Thyroid gland (tissue), 4 donors: ENCODE measurements at regions not wholly inside any gene's neighbourhood (a gene's known extent, or its start where the extent isn't known, plus 50 kb on each side); places are given as distances from the start of the nearest gene placed in this dataset.

Source experiments
- DNase-seq, 2 donors: peaks; one replicate each; pipeline ENCODE4 v3.0.0-alpha.2; 2019
- H3K27ac ChIP-seq, 3 donors: fragments of 200-600 bp; sonication (generic); 1 replicate in 2 of 3; 2 replicates in 1 of 3; pipeline ENCODE4 v1.5.1; 2016 to 2019; ENCODE audit warnings: mild to moderate bottlenecking in 1 of 3, moderate library complexity in 1 of 3
- H3K27me3 ChIP-seq: fragments of 200-600 bp; sonication (generic); one replicate; pipeline ENCODE4 v1.5.1; 2019
- H3K36me3 ChIP-seq, 2 donors: fragments of 200-600 bp; sonication (generic); one replicate each; pipeline ENCODE4 v1.5.1; 2016 to 2019
- H3K4me1 ChIP-seq, 2 donors: fragments of 200-600 bp; sonication (generic); one replicate each; pipeline ENCODE4 v1.5.1; 2017 to 2019
- H3K4me3 ChIP-seq, 3 donors: fragments of 200-600 bp; sonication (generic); replicated peaks in 1 of 3; 1 replicate in 2 of 3; 2 replicates in 1 of 3; pipeline ENCODE4 v1.5.1; 2016; ENCODE audit warnings: mild to moderate bottlenecking in 1 of 3
- H3K9me3 ChIP-seq: fragments of 200-600 bp; sonication (generic); one replicate; pipeline ENCODE4 v1.5.1; 2017
- CTCF ChIP-seq, 6 experiments: fragments of 200-600 bp in 3 of 6; fragments of 450-650 bp in 3 of 6; sonication (generic) in 3 of 6; IDR thresholded peaks; one replicate each; pipeline ENCODE4 v1.5.1; 2016 to 2019; ENCODE audit warnings: antibody characterized with exemption in 6 of 6, mild to moderate bottlenecking in 2 of 6, inconsistent platforms in 1 of 6, moderate library complexity in 1 of 6
- POLR2A ChIP-seq, 2 donors: fragments of 450-650 bp; IDR thresholded peaks; one replicate each; pipeline ENCODE4 v1.6.1; 2017; ENCODE audit warnings: antibody characterized with exemption in 2 of 2, mild to moderate bottlenecking in 2 of 2, moderate library complexity in 1 of 2
- WGBS, 2 donors: methylation state at CpG; one replicate each; pipeline ENCODE4 v1.1.5; 2017; 5-methylcytosine and 5-hydroxymethylcytosine counted together
- intact Hi-C: fragments of 100-400 bp; cut with DNase I; formaldehyde crosslinking; loops from one replicate; pipeline ENCODE4 v1.15.1; 2023

DNA sequence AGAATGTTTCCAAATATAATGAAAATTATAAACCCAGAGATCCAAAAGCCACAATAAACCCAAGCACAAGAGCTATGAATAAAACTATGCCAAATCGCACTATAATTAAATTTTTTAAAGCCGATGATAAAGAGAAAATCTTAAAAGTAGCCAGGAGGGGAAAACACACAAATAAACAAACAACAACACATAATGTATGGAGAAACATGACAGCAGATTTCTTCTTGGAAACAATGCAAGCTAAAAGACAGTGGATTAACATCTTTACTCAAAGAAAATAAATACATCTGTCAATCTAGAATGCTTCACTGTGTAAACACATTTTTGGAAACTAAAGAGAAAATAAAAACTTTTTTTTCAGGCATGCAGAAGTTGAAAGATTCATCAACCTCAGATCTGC lies 53.0 kb upstream of the SMOX start:
- Histone ChIP-seq H3K27ac (no peak overlapping the region), H3K36me3 (no peaks in the 10 kb centered on the region), H3K4me3 (no peak overlapping the region), H3K4me1 (no peaks in the 10 kb centered on the region), H3K27me3 (no peaks in the 10 kb centered on the region), H3K9me3 (no peaks in the 10 kb centered on the region)
- DNase-seq: no peak
- 40 to 65% methylated on average over 2 of the region's 2 CpGs for WGBS, 2 donors
- intact Hi-C loops: no loop called here
- TF ChIP-seq CTCF (IDR thresholded peaks at IDR 0.05) (no peak), POLR2A (IDR thresholded peaks at IDR 0.05) (no peak)

DNA sequence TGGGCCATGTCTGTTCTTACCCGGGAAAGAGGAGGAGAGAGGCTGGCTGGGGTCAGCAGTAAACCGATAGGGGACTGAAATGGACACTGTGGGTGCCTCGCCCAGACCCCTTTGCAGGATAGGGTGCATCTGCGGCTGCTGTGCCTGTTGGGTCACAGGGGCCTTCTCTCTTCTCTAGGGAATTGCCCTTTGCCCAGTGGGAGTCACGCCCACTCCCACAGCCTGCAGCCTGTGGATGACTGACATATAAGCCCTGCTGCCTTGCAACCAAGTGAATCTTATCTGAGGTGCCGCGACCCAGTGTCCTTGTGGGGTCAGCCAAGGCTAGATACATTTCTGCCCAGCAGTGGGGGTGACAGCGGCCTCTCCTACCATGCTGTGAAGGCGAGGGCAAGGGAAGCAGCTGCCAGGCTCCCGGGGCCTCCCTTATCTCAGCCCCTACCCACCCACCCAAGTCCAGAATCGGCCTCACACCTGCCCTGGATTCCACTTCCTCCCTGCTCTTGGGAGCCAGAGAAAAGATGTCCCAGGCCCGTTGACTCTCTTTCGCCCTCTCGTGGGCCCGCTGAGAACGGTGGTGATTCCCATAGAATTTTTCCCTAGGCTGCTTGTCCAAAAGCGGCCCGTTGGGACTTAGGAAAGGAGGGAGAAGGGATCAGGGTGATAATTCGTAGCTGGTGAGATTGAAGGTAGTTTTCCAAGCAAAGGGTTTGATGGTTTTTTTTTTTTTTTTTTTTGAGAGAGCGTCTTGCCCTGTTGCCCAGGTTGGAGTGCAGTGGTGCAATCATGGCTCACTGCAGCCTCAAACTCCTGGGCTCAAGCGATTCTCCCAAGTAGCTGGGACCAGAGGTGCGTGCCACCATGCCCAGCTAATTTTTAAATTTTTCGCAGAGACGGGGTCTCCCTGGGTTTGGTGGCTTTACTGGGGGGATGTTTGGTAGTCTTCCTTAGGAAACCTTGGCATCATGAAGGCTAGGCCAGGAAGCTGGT lies 56.8 kb upstream of the SMOX start:
- intact Hi-C loops: no loop called here

GRCh38 chr20:4090756-4091489 lies 57.7 kb upstream of the SMOX start:
- H3K9me3 ChIP-seq: no peaks in the 10 kb centered on the region
- H3K4me3 ChIP-seq: no peak overlapping the region
- H3K36me3 ChIP-seq: no peaks in the 10 kb centered on the region
- H3K27me3 ChIP-seq: no peaks in the 10 kb centered on the region
- whole genome bisulfite sequencing, 2 donors: 80 to 89% methylated on average over 6 of the region's 6 CpGs
- no peaks in the 10 kb centered on the region for H3K4me1 ChIP-seq
- no peak for TF ChIP-seq POLR2A (IDR thresholded peaks at IDR 0.05)
- no peak for TF ChIP-seq CTCF (IDR thresholded peaks at IDR 0.05)
- no peak overlapping the region for H3K27ac ChIP-seq
- no peak for DNase-seq
- intact Hi-C loops: no loop called here

More for the DNA sequence above, 56.8 kb upstream of the SMOX start:
- H3K4me1 ChIP-seq: no peaks in the 10 kb centered on the region
- TF ChIP-seq CTCF (IDR thresholded peaks at IDR 0.05): peak; percentile 26 to 83 (median 48)
- TF ChIP-seq POLR2A (IDR thresholded peaks at IDR 0.05): no peak
- DNase-seq: peak; percentile 42 to 61
- no peaks in the 10 kb centered on the region for H3K27me3 ChIP-seq
- no peak overlapping the region for H3K27ac ChIP-seq
- no peaks in the 10 kb centered on the region for H3K36me3 ChIP-seq
- H3K4me3 ChIP-seq: no peak overlapping the region
- H3K9me3 ChIP-seq: no peaks in the 10 kb centered on the region
- 50 to 52% methylated on average over 20 to 24 of the region's 24 CpGs for WGBS, 2 donors

- WGBS, 2 donors: 79 to 83% methylated on average over 11 of the region's 11 CpGs
- intact Hi-C loops: loop anchor here (10.0 kb wide), 1 partner anchor 415 kb away; no protein-coding TSS in a partner anchor
Observed at GRCh38 chr20:4089756-4090487, 58.7 kb upstream of the SMOX start.

More at GRCh38 chr20:4089756-4090487, 58.7 kb upstream of the SMOX start:
- no peaks in the 10 kb centered on the region for H3K9me3 ChIP-seq
- H3K4me3 ChIP-seq: no peak overlapping the region
- TF ChIP-seq CTCF (IDR thresholded peaks at IDR 0.05) (no peak), POLR2A (IDR thresholded peaks at IDR 0.05) (no peak)
- no peaks in the 10 kb centered on the region for H3K27me3 ChIP-seq
- DNase-seq: no peak
- no peak overlapping the region for H3K27ac ChIP-seq
- H3K4me1 ChIP-seq: peaks cover 0 to 7% of the 10 kb centered on the region in 2 donors
- no peaks in the 10 kb centered on the region for H3K36me3 ChIP-seq
